NCI-H2227 (cell line): ENCODE measurements at regions not wholly inside any gene's neighbourhood (a gene's known extent, or its start where the extent isn't known, plus 50 kb on each side); places are given as distances from the start of the nearest gene placed in this dataset.
"Not testable (repeated sequence)": the region's sequence is repeated elsewhere in the genome, so short reads cannot be mapped to it uniquely, and the experiment has no call there.

Experiments
- DNase-seq: peaks from one replicate; lab custom pipeline; 2025; ENCODE audit not compliant: unreplicated experiment; lab: John Stamatoyannopoulos, UW

GRCh38 chr13:63336549-63336948, 1920.9 kb upstream of the PCDH20 start:
- DNase-seq = no peak

- DNase-seq = no peak
Measured at GRCh38 chr13:63327584-63327983, 1911.9 kb upstream of the PCDH20 start.

GRCh38 chr13:63323441-63323840, 1907.8 kb upstream of the PCDH20 start:
- no peak for DNase-seq

- DNase-seq = no peak
Measured at GRCh38 chr13:63311587-63311986, 1895.9 kb upstream of the PCDH20 start.

GRCh38 chr13:63308549-63309165, 1893.0 kb upstream of the PCDH20 start:
- no peak for DNase-seq

- no peak for DNase-seq
Measured at GRCh38 chr13:63307228-63307627, 1891.6 kb upstream of the PCDH20 start.

GRCh38 chr13:63305641-63306133, 1890.0 kb upstream of the PCDH20 start:
- DNase-seq = no peak

- DNase-seq = no peak
Measured at GRCh38 chr13:63304497-63304896, 1888.8 kb upstream of the PCDH20 start.

GRCh38 chr13:63299866-63300394, 1884.3 kb upstream of the PCDH20 start:
- DNase-seq = no peak

- DNase-seq = no peak
Measured at GRCh38 chr13:63297163-63297562, 1881.5 kb upstream of the PCDH20 start.

- no peak for DNase-seq
Measured at GRCh38 chr13:63291701-63292100, 1876.1 kb upstream of the PCDH20 start.

- DNase-seq = no peak
Measured at GRCh38 chr13:63288576-63288975, 1872.9 kb upstream of the PCDH20 start.

- DNase-seq = no peak
Measured at GRCh38 chr13:63287926-63288325, 1872.3 kb upstream of the PCDH20 start.

GRCh38 chr13:63285426-63285825, 1869.8 kb upstream of the PCDH20 start:
- DNase-seq = no peak

GRCh38 chr13:63279136-63279535, 1863.5 kb upstream of the PCDH20 start:
- DNase-seq = no peak

- DNase-seq = no peak
Measured at GRCh38 chr13:63274772-63275171, 1859.1 kb upstream of the PCDH20 start.

- DNase-seq = no peak
Measured at GRCh38 chr13:63249411-63250187, 1834.0 kb upstream of the PCDH20 start.

GRCh38 chr13:63236667-63237396, 1821.2 kb upstream of the PCDH20 start:
- DNase-seq = not testable (repeated sequence)

- not testable (repeated sequence) for DNase-seq
Measured at GRCh38 chr13:63218596-63218995, 1802.9 kb upstream of the PCDH20 start.

- no peak for DNase-seq
Measured at GRCh38 chr13:63209330-63210017, 1793.8 kb upstream of the PCDH20 start.

GRCh38 chr13:63208826-63209225, 1793.2 kb upstream of the PCDH20 start:
- no peak for DNase-seq
